ENCODE measurements at regions not wholly inside any gene's neighbourhood (a gene's known extent, or its start where the extent isn't known, plus 50 kb on each side); places are given as distances from the start of the nearest gene placed in this dataset.

- no peak overlapping the region for H3K4me3 ChIP-seq (ENCODE audit: low read length in 2 of 2)
- H3K4me1 ChIP-seq (ENCODE audit: control insufficient read depth in 2 of 2, insufficient read depth in 2 of 2, low read length in 2 of 2) = no peaks in the 10 kb centered on the region
- H3K27me3 ChIP-seq (ENCODE audit: control insufficient read depth in 2 of 2, insufficient read depth in 2 of 2, low read length in 2 of 2) = no peaks in the 10 kb centered on the region
- no peak overlapping the region for H3K27ac ChIP-seq (ENCODE audit: low read depth in 2 of 2, low read length in 2 of 2)
- H3K36me3 ChIP-seq (ENCODE audit: control insufficient read depth in 2 of 2, insufficient read depth in 2 of 2, low read length in 2 of 2) = no peaks in the 10 kb centered on the region
- H3K9me3 ChIP-seq (ENCODE audit: control insufficient read depth in 2 of 2, low read length in 2 of 2) = peaks cover 0 to 4% of the 10 kb centered on the region in 2 donors
- H3K9ac ChIP-seq (ENCODE audit: low read depth in 1 of 2, low read length in 2 of 2) = no peak overlapping the region
Measured at GRCh38 chr9:118829334-118829733, 539.9 kb downstream of the BRINP1 start.

- no peaks in the 10 kb centered on the region for H3K27me3 ChIP-seq (ENCODE audit: control insufficient read depth in 2 of 2, insufficient read depth in 2 of 2, low read length in 2 of 2)
Measured at GRCh38 chr9:118832371-118832770, 536.9 kb downstream of the BRINP1 start.

GRCh38 chr9:118836891-118837290 is 532.3 kb downstream of the BRINP1 start:
- Histone ChIP-seq H3K27me3 (ENCODE audit: control insufficient read depth in 2 of 2, insufficient read depth in 2 of 2, low read length in 2 of 2) (no peaks in the 10 kb centered on the region), H3K36me3 (ENCODE audit: control insufficient read depth in 2 of 2, insufficient read depth in 2 of 2, low read length in 2 of 2) (no peaks in the 10 kb centered on the region), H3K27ac (ENCODE audit: low read depth in 2 of 2, low read length in 2 of 2) (no peak overlapping the region)

More at GRCh38 chr9:118832371-118832770, 536.9 kb downstream of the BRINP1 start:
- no peak overlapping the region for H3K27ac ChIP-seq (ENCODE audit: low read depth in 2 of 2, low read length in 2 of 2)
- H3K4me3 ChIP-seq (ENCODE audit: low read length in 2 of 2) = no peak overlapping the region
- H3K4me1 ChIP-seq (ENCODE audit: control insufficient read depth in 2 of 2, insufficient read depth in 2 of 2, low read length in 2 of 2) = no peaks in the 10 kb centered on the region
- H3K9ac ChIP-seq (ENCODE audit: low read depth in 1 of 2, low read length in 2 of 2) = no peak overlapping the region
- H3K36me3 ChIP-seq (ENCODE audit: control insufficient read depth in 2 of 2, insufficient read depth in 2 of 2, low read length in 2 of 2) = no peaks in the 10 kb centered on the region
- H3K9me3 ChIP-seq (ENCODE audit: control insufficient read depth in 2 of 2, low read length in 2 of 2) = no peaks in the 10 kb centered on the region

GRCh38 chr9:118871531-118871930 is 497.7 kb downstream of the BRINP1 start:
- H3K4me1 ChIP-seq (ENCODE audit: control insufficient read depth in 2 of 2, insufficient read depth in 2 of 2, low read length in 2 of 2) = no peaks in the 10 kb centered on the region
- no peaks in the 10 kb centered on the region for H3K36me3 ChIP-seq (ENCODE audit: control insufficient read depth in 2 of 2, insufficient read depth in 2 of 2, low read length in 2 of 2)
- H3K9ac ChIP-seq (ENCODE audit: low read depth in 1 of 2, low read length in 2 of 2) = no peak overlapping the region

More at GRCh38 chr9:118836891-118837290, 532.3 kb downstream of the BRINP1 start:
- Histone ChIP-seq H3K9me3 (ENCODE audit: control insufficient read depth in 2 of 2, low read length in 2 of 2) (no peaks in the 10 kb centered on the region), H3K4me3 (ENCODE audit: low read length in 2 of 2) (no peak overlapping the region), H3K4me1 (ENCODE audit: control insufficient read depth in 2 of 2, insufficient read depth in 2 of 2, low read length in 2 of 2) (no peaks in the 10 kb centered on the region), H3K9ac (ENCODE audit: low read depth in 1 of 2, low read length in 2 of 2) (no peak overlapping the region)

GRCh38 chr9:118882684-118883083 is 486.6 kb downstream of the BRINP1 start:
- Histone ChIP-seq H3K4me3 (ENCODE audit: low read length in 2 of 2) (no peak overlapping the region), H3K9ac (ENCODE audit: low read depth in 1 of 2, low read length in 2 of 2) (no peak overlapping the region), H3K4me1 (ENCODE audit: control insufficient read depth in 2 of 2, insufficient read depth in 2 of 2, low read length in 2 of 2) (no peaks in the 10 kb centered on the region), H3K9me3 (ENCODE audit: control insufficient read depth in 2 of 2, low read length in 2 of 2) (no peaks in the 10 kb centered on the region), H3K27me3 (ENCODE audit: control insufficient read depth in 2 of 2, insufficient read depth in 2 of 2, low read length in 2 of 2) (no peaks in the 10 kb centered on the region), H3K36me3 (ENCODE audit: control insufficient read depth in 2 of 2, insufficient read depth in 2 of 2, low read length in 2 of 2) (no peaks in the 10 kb centered on the region), H3K27ac (ENCODE audit: low read depth in 2 of 2, low read length in 2 of 2) (no peak overlapping the region)

More at GRCh38 chr9:118871531-118871930, 497.7 kb downstream of the BRINP1 start:
- Histone ChIP-seq H3K27ac (ENCODE audit: low read depth in 2 of 2, low read length in 2 of 2) (no peak overlapping the region), H3K27me3 (ENCODE audit: control insufficient read depth in 2 of 2, insufficient read depth in 2 of 2, low read length in 2 of 2) (no peaks in the 10 kb centered on the region), H3K4me3 (ENCODE audit: low read length in 2 of 2) (no peak overlapping the region), H3K9me3 (ENCODE audit: control insufficient read depth in 2 of 2, low read length in 2 of 2) (no peaks in the 10 kb centered on the region)

- Histone ChIP-seq H3K9me3 (ENCODE audit: control insufficient read depth in 2 of 2, low read length in 2 of 2) (no peaks in the 10 kb centered on the region), H3K27ac (ENCODE audit: low read depth in 2 of 2, low read length in 2 of 2) (no peak overlapping the region), H3K4me3 (ENCODE audit: low read length in 2 of 2) (no peak overlapping the region), H3K4me1 (ENCODE audit: control insufficient read depth in 2 of 2, insufficient read depth in 2 of 2, low read length in 2 of 2) (no peaks in the 10 kb centered on the region), H3K36me3 (ENCODE audit: control insufficient read depth in 2 of 2, insufficient read depth in 2 of 2, low read length in 2 of 2) (no peaks in the 10 kb centered on the region), H3K9ac (ENCODE audit: low read depth in 1 of 2, low read length in 2 of 2) (no peak overlapping the region), H3K27me3 (ENCODE audit: control insufficient read depth in 2 of 2, insufficient read depth in 2 of 2, low read length in 2 of 2) (no peaks in the 10 kb centered on the region)
Measured at GRCh38 chr9:118883411-118883810, 485.8 kb downstream of the BRINP1 start.

- no peak overlapping the region for H3K4me3 ChIP-seq (ENCODE audit: low read length in 2 of 2)
- H3K27me3 ChIP-seq (ENCODE audit: control insufficient read depth in 2 of 2, insufficient read depth in 2 of 2, low read length in 2 of 2) = no peaks in the 10 kb centered on the region
- no peak overlapping the region for H3K9ac ChIP-seq (ENCODE audit: low read depth in 1 of 2, low read length in 2 of 2)
- no peaks in the 10 kb centered on the region for H3K36me3 ChIP-seq (ENCODE audit: control insufficient read depth in 2 of 2, insufficient read depth in 2 of 2, low read length in 2 of 2)
- no peaks in the 10 kb centered on the region for H3K4me1 ChIP-seq (ENCODE audit: control insufficient read depth in 2 of 2, insufficient read depth in 2 of 2, low read length in 2 of 2)
- H3K27ac ChIP-seq (ENCODE audit: low read depth in 2 of 2, low read length in 2 of 2) = no peak overlapping the region
- H3K9me3 ChIP-seq (ENCODE audit: control insufficient read depth in 2 of 2, low read length in 2 of 2) = peaks cover 0 to 2% of the 10 kb centered on the region in 2 donors
Measured at GRCh38 chr9:118891213-118891612, 478.0 kb downstream of the BRINP1 start.

GRCh38 chr9:118896324-118897000 is 472.8 kb downstream of the BRINP1 start:
- H3K9ac ChIP-seq (ENCODE audit: low read depth in 1 of 2, low read length in 2 of 2) = no peak overlapping the region
- no peak overlapping the region for H3K27ac ChIP-seq (ENCODE audit: low read depth in 2 of 2, low read length in 2 of 2)
- H3K4me3 ChIP-seq (ENCODE audit: low read length in 2 of 2) = no peak overlapping the region
- H3K9me3 ChIP-seq (ENCODE audit: control insufficient read depth in 2 of 2, low read length in 2 of 2) = no peaks in the 10 kb centered on the region
- no peaks in the 10 kb centered on the region for H3K27me3 ChIP-seq (ENCODE audit: control insufficient read depth in 2 of 2, insufficient read depth in 2 of 2, low read length in 2 of 2)
- no peaks in the 10 kb centered on the region for H3K4me1 ChIP-seq (ENCODE audit: control insufficient read depth in 2 of 2, insufficient read depth in 2 of 2, low read length in 2 of 2)
- H3K36me3 ChIP-seq (ENCODE audit: control insufficient read depth in 2 of 2, insufficient read depth in 2 of 2, low read length in 2 of 2) = no peaks in the 10 kb centered on the region

- no peaks in the 10 kb centered on the region for H3K27me3 ChIP-seq (ENCODE audit: control insufficient read depth in 2 of 2, insufficient read depth in 2 of 2, low read length in 2 of 2)
Measured at GRCh38 chr9:118918180-118918579, 451.1 kb downstream of the BRINP1 start.

GRCh38 chr9:118928722-118929121 is 440.5 kb downstream of the BRINP1 start:
- Histone ChIP-seq H3K4me1 (ENCODE audit: control insufficient read depth in 2 of 2, insufficient read depth in 2 of 2, low read length in 2 of 2) (no peaks in the 10 kb centered on the region), H3K27me3 (ENCODE audit: control insufficient read depth in 2 of 2, insufficient read depth in 2 of 2, low read length in 2 of 2) (no peaks in the 10 kb centered on the region), H3K4me3 (ENCODE audit: low read length in 2 of 2) (no peak overlapping the region), H3K9me3 (ENCODE audit: control insufficient read depth in 2 of 2, low read length in 2 of 2) (no peaks in the 10 kb centered on the region), H3K36me3 (ENCODE audit: control insufficient read depth in 2 of 2, insufficient read depth in 2 of 2, low read length in 2 of 2) (no peaks in the 10 kb centered on the region), H3K9ac (ENCODE audit: low read depth in 1 of 2, low read length in 2 of 2) (no peak overlapping the region), H3K27ac (ENCODE audit: low read depth in 2 of 2, low read length in 2 of 2) (no peak overlapping the region)

More at GRCh38 chr9:118918180-118918579, 451.1 kb downstream of the BRINP1 start:
- Histone ChIP-seq H3K4me3 (ENCODE audit: low read length in 2 of 2) (no peak overlapping the region), H3K9me3 (ENCODE audit: control insufficient read depth in 2 of 2, low read length in 2 of 2) (no peaks in the 10 kb centered on the region), H3K27ac (ENCODE audit: low read depth in 2 of 2, low read length in 2 of 2) (no peak overlapping the region), H3K4me1 (ENCODE audit: control insufficient read depth in 2 of 2, insufficient read depth in 2 of 2, low read length in 2 of 2) (no peaks in the 10 kb centered on the region), H3K9ac (ENCODE audit: low read depth in 1 of 2, low read length in 2 of 2) (no peak overlapping the region), H3K36me3 (ENCODE audit: control insufficient read depth in 2 of 2, insufficient read depth in 2 of 2, low read length in 2 of 2) (no peaks in the 10 kb centered on the region)
